Breast epithelium (tissue), 3 donors: ENCODE measurements at regions not wholly inside any gene's neighbourhood (a gene's known extent, or its start where the extent isn't known, plus 50 kb on each side); places are given as distances from the start of the nearest gene placed in this dataset.

Experiments
- POLR2A ChIP-seq: fragments of 450-650 bp; IDR thresholded peaks from one replicate; pipeline ENCODE4 v1.6.1; 2016; ENCODE audit warnings: antibody characterized with exemption, mild to moderate bottlenecking, moderate library complexity
- TF ChIP-seq, protein P1 (sequence below), 3 donors: fragments of 450-650 bp; IDR thresholded peaks; one replicate each; pipeline ENCODE4 v1.5.1; 2016 to 2017; ENCODE audit warnings: antibody characterized with exemption in 3 of 3, mild to moderate bottlenecking in 3 of 3, moderate library complexity in 3 of 3

DNA sequence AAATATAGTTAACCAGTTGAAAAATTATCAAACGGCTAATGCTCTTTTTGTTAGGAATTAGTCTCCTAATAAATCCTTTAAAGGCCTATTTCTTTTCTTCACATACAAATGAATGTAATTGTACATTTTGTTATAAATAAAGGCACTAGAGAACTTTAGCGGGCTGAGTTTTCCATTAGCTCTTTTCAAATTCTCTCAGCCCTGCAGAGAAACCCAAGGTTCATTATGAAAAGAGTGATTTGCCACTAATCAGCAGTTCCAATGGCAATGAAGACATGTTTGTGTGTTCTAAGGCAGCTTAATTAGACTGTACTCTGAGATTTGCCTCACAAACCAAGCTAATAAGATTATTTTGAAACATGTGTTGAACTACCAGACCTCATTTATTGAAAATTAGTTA lies 64.6 kb upstream of the P2RY1 start:
- TF ChIP-seq, protein P1, sequence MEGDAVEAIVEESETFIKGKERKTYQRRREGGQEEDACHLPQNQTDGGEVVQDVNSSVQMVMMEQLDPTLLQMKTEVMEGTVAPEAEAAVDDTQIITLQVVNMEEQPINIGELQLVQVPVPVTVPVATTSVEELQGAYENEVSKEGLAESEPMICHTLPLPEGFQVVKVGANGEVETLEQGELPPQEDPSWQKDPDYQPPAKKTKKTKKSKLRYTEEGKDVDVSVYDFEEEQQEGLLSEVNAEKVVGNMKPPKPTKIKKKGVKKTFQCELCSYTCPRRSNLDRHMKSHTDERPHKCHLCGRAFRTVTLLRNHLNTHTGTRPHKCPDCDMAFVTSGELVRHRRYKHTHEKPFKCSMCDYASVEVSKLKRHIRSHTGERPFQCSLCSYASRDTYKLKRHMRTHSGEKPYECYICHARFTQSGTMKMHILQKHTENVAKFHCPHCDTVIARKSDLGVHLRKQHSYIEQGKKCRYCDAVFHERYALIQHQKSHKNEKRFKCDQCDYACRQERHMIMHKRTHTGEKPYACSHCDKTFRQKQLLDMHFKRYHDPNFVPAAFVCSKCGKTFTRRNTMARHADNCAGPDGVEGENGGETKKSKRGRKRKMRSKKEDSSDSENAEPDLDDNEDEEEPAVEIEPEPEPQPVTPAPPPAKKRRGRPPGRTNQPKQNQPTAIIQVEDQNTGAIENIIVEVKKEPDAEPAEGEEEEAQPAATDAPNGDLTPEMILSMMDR (IDR thresholded peaks at IDR 0.05): no peak
- no peak for TF ChIP-seq POLR2A
